Stomach (tissue), 8 donors: ENCODE measurements at regions not wholly inside any gene's neighbourhood (a gene's known extent, or its start where the extent isn't known, plus 50 kb on each side); places are given as distances from the start of the nearest gene placed in this dataset.

Source experiments
- DNase-seq, 2 donors: peaks; one replicate each; pipeline versions ENCODE4 v3.0.0 to v3.0.0-alpha.2; 2013 to 2019
- H3K27ac ChIP-seq, 5 donors: fragments of 200-600 bp in 4 of 5; sonication (generic) in 4 of 5; one replicate each; pipeline ENCODE4 v1.5.1; 2013 to 2019; ENCODE audit warnings: mild to moderate bottlenecking in 1 of 5, moderate library complexity in 1 of 5
- H3K27me3 ChIP-seq, 3 donors: fragments of 200-600 bp; sonication (generic); one replicate each; pipeline ENCODE4 v1.5.1; 2017 to 2019; ENCODE audit warnings: mixed run types in 1 of 3
- H3K36me3 ChIP-seq, 4 donors: fragments of 200-600 bp; sonication (generic); 1 replicate in 3 of 4; 2 replicates in 1 of 4; pipeline ENCODE4 v1.5.1; 2016 to 2019
- H3K4me1 ChIP-seq, 4 donors: fragments of 200-600 bp; sonication (generic); one replicate each; pipeline ENCODE4 v1.5.1; 2016 to 2019
- H3K4me3 ChIP-seq, 4 donors: fragments of 200-600 bp; sonication (generic) in 3 of 4; one replicate each; pipeline ENCODE4 v1.5.1; 2016 to 2019; ENCODE audit warnings: mild to moderate bottlenecking in 1 of 4
- H3K9me3 ChIP-seq, 4 donors: fragments of 200-600 bp; sonication (generic); one replicate each; pipeline ENCODE4 v1.5.1; 2016 to 2019
- EP300 ChIP-seq: sonication (generic); formaldehyde crosslinking; IDR thresholded peaks from one replicate; pipeline ENCODE4 v1.6.1; 2017; ENCODE audit warnings: antibody characterized with exemption
- POLR2A ChIP-seq, 4 donors: fragments of 450-650 bp; IDR thresholded peaks; one replicate each; pipeline ENCODE4 v1.6.1; 2016; ENCODE audit warnings: antibody characterized with exemption in 4 of 4, control low read depth in 2 of 4, mild to moderate bottlenecking in 1 of 4, moderate library complexity in 1 of 4
- POLR2AphosphoS5 ChIP-seq, 3 donors: sonication (generic); formaldehyde crosslinking; IDR thresholded peaks; one replicate each; pipeline ENCODE4 v1.6.1; 2016; ENCODE audit warnings: antibody characterized with exemption in 3 of 3
- WGBS, 5 donors: extraction: QIAGEN DNeasy Blood & Tissue Kit in 3 of 5; methylation state at CpG; one replicate each; pipeline versions ENCODE4 v1.1.5 to v1.1.7; 2013 to 2018; 5-methylcytosine and 5-hydroxymethylcytosine counted together
- intact Hi-C: fragments of 100-400 bp; cut with DNase I; formaldehyde crosslinking; loops from one replicate; pipeline ENCODE4 v1.15.1; 2023; ENCODE audit warnings: low total_unique reads
- TF ChIP-seq, protein P1 (sequence below), 7 experiments: fragments of 450-650 bp in 4 of 7; fragments of 200-600 bp in 3 of 7; sonication (generic) in 3 of 7; IDR thresholded peaks; one replicate each; pipeline ENCODE4 v1.5.1; 2016 to 2019; ENCODE audit warnings: antibody characterized with exemption in 7 of 7, control low read depth in 2 of 7, mild to moderate bottlenecking in 1 of 7
- donor health status: healthy with polysubstance abuse.
- donor health status: Bipolar disorder and iron deficiency.
- donor health status: healthy.

DNA sequence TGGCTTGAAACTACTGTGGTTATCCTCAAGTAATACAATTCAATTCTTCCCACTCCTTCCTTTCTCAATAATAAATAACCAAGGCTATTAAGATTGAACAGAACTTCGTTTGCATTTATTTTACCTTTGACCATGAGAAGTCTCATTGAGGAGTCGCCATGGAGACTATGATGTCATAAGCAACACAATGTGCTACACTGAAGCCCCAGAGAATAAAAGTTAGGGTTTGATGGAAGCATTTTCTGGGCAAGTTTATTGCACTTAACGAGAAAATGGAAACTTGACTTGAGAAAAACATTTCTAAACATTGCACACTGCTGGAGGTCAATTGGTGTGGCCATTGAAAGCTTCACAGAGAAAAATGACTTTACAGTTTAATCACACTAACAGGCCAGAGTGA, 121.5 kb downstream of the FAM76B start:
- Histone ChIP-seq H3K4me1 (peaks cover 0 to 5% (median 2%) of the 10 kb centered on the region in 4 donors), H3K4me3 (no peak overlapping the region), H3K27me3 (no peaks in the 10 kb centered on the region), H3K27ac (no peak overlapping the region), H3K36me3 (no peaks in the 10 kb centered on the region), H3K9me3 (no peaks in the 10 kb centered on the region)
- intact Hi-C loops = no loop called here
- TF ChIP-seq, protein P1, sequence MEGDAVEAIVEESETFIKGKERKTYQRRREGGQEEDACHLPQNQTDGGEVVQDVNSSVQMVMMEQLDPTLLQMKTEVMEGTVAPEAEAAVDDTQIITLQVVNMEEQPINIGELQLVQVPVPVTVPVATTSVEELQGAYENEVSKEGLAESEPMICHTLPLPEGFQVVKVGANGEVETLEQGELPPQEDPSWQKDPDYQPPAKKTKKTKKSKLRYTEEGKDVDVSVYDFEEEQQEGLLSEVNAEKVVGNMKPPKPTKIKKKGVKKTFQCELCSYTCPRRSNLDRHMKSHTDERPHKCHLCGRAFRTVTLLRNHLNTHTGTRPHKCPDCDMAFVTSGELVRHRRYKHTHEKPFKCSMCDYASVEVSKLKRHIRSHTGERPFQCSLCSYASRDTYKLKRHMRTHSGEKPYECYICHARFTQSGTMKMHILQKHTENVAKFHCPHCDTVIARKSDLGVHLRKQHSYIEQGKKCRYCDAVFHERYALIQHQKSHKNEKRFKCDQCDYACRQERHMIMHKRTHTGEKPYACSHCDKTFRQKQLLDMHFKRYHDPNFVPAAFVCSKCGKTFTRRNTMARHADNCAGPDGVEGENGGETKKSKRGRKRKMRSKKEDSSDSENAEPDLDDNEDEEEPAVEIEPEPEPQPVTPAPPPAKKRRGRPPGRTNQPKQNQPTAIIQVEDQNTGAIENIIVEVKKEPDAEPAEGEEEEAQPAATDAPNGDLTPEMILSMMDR (IDR thresholded peaks at IDR 0.05) = no peak
- TF ChIP-seq POLR2A (IDR thresholded peaks at IDR 0.05) (no peak), POLR2AphosphoS5 (IDR thresholded peaks at IDR 0.05) (no peak), EP300 (no peak)
- WGBS, 5 donors = 42 to 60% (median 58%) methylated on average over 3 of the region's 3 CpGs
- peak in 1 of 2 donors; percentile 44 for DNase-seq

DNA sequence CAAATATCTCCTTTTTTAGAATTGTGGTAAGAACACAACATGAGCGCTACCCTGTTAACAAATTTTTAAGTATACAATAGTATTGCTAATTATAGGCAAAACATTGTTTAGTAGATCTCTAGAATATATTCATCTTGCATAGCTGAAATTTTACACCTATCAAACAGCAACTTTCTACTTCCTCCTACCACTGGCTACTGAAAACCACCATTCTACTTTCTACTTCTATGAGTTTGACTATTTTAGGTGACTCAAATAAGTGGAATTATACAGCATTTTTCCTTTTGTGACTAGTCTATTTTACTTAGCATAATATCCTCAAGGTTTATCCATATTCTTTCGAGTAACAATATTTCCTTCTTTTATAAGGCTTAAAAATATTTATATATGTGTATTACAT, 128.4 kb downstream of the FAM76B start:
- H3K4me1 ChIP-seq = peaks cover 0 to 4% (median 0%) of the 10 kb centered on the region in 4 donors
- TF ChIP-seq, protein P1 (IDR thresholded peaks at IDR 0.05) = no peak
- no peak for TF ChIP-seq POLR2A (IDR thresholded peaks at IDR 0.05)
- TF ChIP-seq POLR2AphosphoS5 (IDR thresholded peaks at IDR 0.05) = no peak
- TF ChIP-seq EP300 = no peak
- H3K36me3 ChIP-seq = no peaks in the 10 kb centered on the region
- no peak overlapping the region for H3K27ac ChIP-seq
- no peaks in the 10 kb centered on the region for H3K27me3 ChIP-seq
- WGBS, 5 donors = 94 to 98% (median 97%) methylated on average over 2 of the region's 2 CpGs
- H3K4me3 ChIP-seq = no peak overlapping the region
- no peak for DNase-seq
- H3K9me3 ChIP-seq = no peaks in the 10 kb centered on the region
- intact Hi-C loops = no loop called here

DNA sequence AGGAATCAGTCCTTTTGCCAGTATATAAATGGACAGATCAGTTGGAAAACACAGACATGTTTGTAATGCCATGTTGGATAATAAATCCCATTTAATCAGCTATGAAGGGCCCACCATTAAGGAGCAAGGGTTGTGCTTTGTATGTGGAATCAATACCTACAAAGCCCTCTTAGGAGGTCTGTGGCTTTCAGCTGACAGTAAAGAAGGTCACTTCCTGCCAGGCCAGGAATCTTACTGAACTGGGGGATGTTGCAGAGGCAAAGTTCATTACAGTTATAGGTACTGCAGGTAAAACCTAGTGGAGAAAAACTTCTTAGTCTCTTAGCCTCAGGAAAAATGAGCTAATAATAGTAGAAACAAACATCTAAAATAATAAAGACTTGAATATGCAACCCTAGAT, 129.5 kb downstream of the FAM76B start:
- Histone ChIP-seq H3K9me3 (no peaks in the 10 kb centered on the region), H3K36me3 (no peaks in the 10 kb centered on the region), H3K4me3 (no peak overlapping the region), H3K27ac (no peak overlapping the region), H3K4me1 (peaks cover 0 to 4% (median 0%) of the 10 kb centered on the region in 4 donors), H3K27me3 (no peaks in the 10 kb centered on the region)
- TF ChIP-seq, protein P1 (IDR thresholded peaks at IDR 0.05) = no peak
- no peak for TF ChIP-seq POLR2A (IDR thresholded peaks at IDR 0.05)
- no peak for TF ChIP-seq POLR2AphosphoS5 (IDR thresholded peaks at IDR 0.05)
- no peak for TF ChIP-seq EP300
- intact Hi-C loops = no loop called here
- DNase-seq = no peak

DNA sequence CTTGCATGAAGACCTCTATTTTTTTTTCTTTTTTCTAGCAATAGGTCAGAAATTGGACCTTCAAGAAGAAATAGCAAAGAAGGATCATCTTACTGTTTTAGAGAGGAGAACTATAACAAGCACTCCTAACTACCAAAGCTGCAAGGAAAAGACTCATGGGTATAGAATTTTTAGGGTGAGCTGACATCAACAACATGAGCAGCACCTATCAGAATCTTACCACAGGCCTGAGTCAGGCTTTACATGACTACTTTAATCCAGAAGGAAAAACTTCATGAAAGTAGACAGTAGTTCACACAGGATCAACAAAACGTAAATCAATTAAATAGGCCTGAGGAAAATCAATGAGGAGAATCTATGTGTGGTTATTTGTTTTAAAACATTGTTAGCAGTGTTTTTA, 130.5 kb downstream of the FAM76B start:
- DNase-seq = no peak
- H3K4me1 ChIP-seq = peaks cover 0 to 4% (median 0%) of the 10 kb centered on the region in 4 donors
- H3K27me3 ChIP-seq = no peaks in the 10 kb centered on the region
- no peaks in the 10 kb centered on the region for H3K36me3 ChIP-seq
- no peak overlapping the region for H3K4me3 ChIP-seq
- H3K27ac ChIP-seq = no peak overlapping the region
- intact Hi-C loops = no loop called here
- WGBS, 5 donors = 26 to 53% (median 28%) methylated on average over 1 of the region's 1 CpG
- H3K9me3 ChIP-seq = no peaks in the 10 kb centered on the region
- TF ChIP-seq, protein P1 (IDR thresholded peaks at IDR 0.05) = no peak
- TF ChIP-seq POLR2AphosphoS5 (IDR thresholded peaks at IDR 0.05) = no peak
- no peak for TF ChIP-seq POLR2A (IDR thresholded peaks at IDR 0.05)
- TF ChIP-seq EP300 = no peak
